IPS DF 4.7 (cell line): ENCODE measurements at regions not wholly inside any gene's neighbourhood (a gene's known extent, or its start where the extent isn't known, plus 50 kb on each side); places are given as distances from the start of the nearest gene placed in this dataset.

ENCODE experiments used
- DNase-seq: peaks from one replicate; pipeline ENCODE4 v3.0.0-alpha.2; 2013; ENCODE audit warnings: low spot score; ENCODE audit errors: extremely low read depth

- no peak for DNase-seq
These were observed 474.0 kb downstream of the GPAM start for GRCh38 chr10:111709603-111710002.

- no peak for DNase-seq
These were observed 467.5 kb downstream of the GPAM start for GRCh38 chr10:111716032-111716431.

GRCh38 chr10:111724121-111724520 lies 459.4 kb downstream of the GPAM start:
- no peak for DNase-seq

- DNase-seq: no peak
These were observed 458.5 kb downstream of the GPAM start for GRCh38 chr10:111725050-111725449.

- DNase-seq: no peak
These were observed 451.3 kb downstream of the GPAM start for GRCh38 chr10:111732166-111732785.

GRCh38 chr10:111739125-111739873 lies 444.3 kb downstream of the GPAM start:
- DNase-seq: no peak

GRCh38 chr10:111739874-111740139 lies 443.8 kb downstream of the GPAM start:
- DNase-seq: no peak

GRCh38 chr10:111745982-111746381 lies 437.6 kb downstream of the GPAM start:
- DNase-seq: no peak

GRCh38 chr10:111747751-111748150 lies 435.8 kb downstream of the GPAM start:
- no peak for DNase-seq

GRCh38 chr10:111748184-111748583 lies 435.4 kb downstream of the GPAM start:
- no peak for DNase-seq

- no peak for DNase-seq
These were observed 433.3 kb downstream of the GPAM start for GRCh38 chr10:111750165-111750849.

GRCh38 chr10:111756217-111757061 lies 427.1 kb downstream of the GPAM start:
- DNase-seq: peak; percentile 72

GRCh38 chr10:111758593-111758992 lies 425.0 kb downstream of the GPAM start:
- DNase-seq: no peak

- no peak for DNase-seq
These were observed 421.5 kb downstream of the GPAM start for GRCh38 chr10:111762114-111762513.

GRCh38 chr10:111765216-111765615 lies 418.3 kb downstream of the GPAM start:
- no peak for DNase-seq

GRCh38 chr10:111766464-111766863 lies 417.1 kb downstream of the GPAM start:
- DNase-seq: no peak

GRCh38 chr10:111767661-111768060 lies 415.9 kb downstream of the GPAM start:
- DNase-seq: no peak

GRCh38 chr10:111773950-111774349 lies 409.6 kb downstream of the GPAM start:
- DNase-seq: no peak

- DNase-seq: no peak
These were observed 409.1 kb downstream of the GPAM start for GRCh38 chr10:111774486-111774885.

- DNase-seq: no peak
These were observed 399.1 kb downstream of the GPAM start for GRCh38 chr10:111784436-111784835.

- DNase-seq: no peak
These were observed 398.6 kb downstream of the GPAM start for GRCh38 chr10:111784946-111785465.

- no peak for DNase-seq
These were observed 397.6 kb downstream of the GPAM start for GRCh38 chr10:111785921-111786320.
